Body of pancreas (tissue), 4 donors: ENCODE measurements at regions not wholly inside any gene's neighbourhood (a gene's known extent, or its start where the extent isn't known, plus 50 kb on each side); places are given as distances from the start of the nearest gene placed in this dataset.

Experiments used
- ATAC-seq: fragments of 150-250 bp; one replicate; pipeline ENCODE4 v1.9.1; 2016
- DNase-seq, 4 donors: peaks; one replicate each; pipeline ENCODE4 v3.0.0-alpha.2; 2019
- H3K27ac ChIP-seq, 4 donors: fragments of 200-600 bp; sonication (generic); 1 replicate in 3 of 4; 2 replicates in 1 of 4; pipeline versions ENCODE4 v1.5.1 to v1.6.1; 2016 to 2019; ENCODE audit warnings: mild to moderate bottlenecking in 1 of 4, mixed read lengths in 1 of 4, moderate library complexity in 1 of 4
- H3K27me3 ChIP-seq, 2 donors: fragments of 200-600 bp; sonication (generic); one replicate each; pipeline ENCODE4 v1.6.0; 2016; ENCODE audit warnings: mild to moderate bottlenecking in 1 of 2
- H3K36me3 ChIP-seq, 2 donors: fragments of 200-600 bp; sonication (generic); replicated peaks in 1 of 2; 2 replicates each; pipeline ENCODE4 v1.5.1; 2016; ENCODE audit warnings: low read depth in 2 of 2; ENCODE audit not compliant: insufficient read depth in 1 of 2
- H3K4me1 ChIP-seq: fragments of 200-600 bp; sonication (generic); one replicate; pipeline ENCODE4 v1.6.0; 2016
- H3K4me3 ChIP-seq, 2 donors: fragments of 200-600 bp; sonication (generic); 1 replicate in 1 of 2; 2 replicates in 1 of 2; pipeline ENCODE4 v1.5.1; 2016 to 2019
- H3K9me3 ChIP-seq, 3 donors: fragments of 200-600 bp; sonication (generic); 1 replicate in 2 of 3; 2 replicates in 1 of 3; pipeline ENCODE4 v1.5.1; 2016
- POLR2A ChIP-seq, 3 donors: fragments of 450-650 bp; IDR thresholded peaks; one replicate each; pipeline ENCODE4 v1.6.1; 2016; ENCODE audit warnings: antibody characterized with exemption in 3 of 3, mild to moderate bottlenecking in 2 of 3
- WGBS, 2 donors: methylation state at CpG; one replicate each; pipeline ENCODE4 v1.1.5; 2017; 5-methylcytosine and 5-hydroxymethylcytosine counted together
- intact Hi-C: fragments of 100-400 bp; cut with DNase I; formaldehyde crosslinking; loops from one replicate; pipeline ENCODE4 v1.15.1; 2023
- TF ChIP-seq, protein P1 (sequence below), 7 experiments: fragments of 450-650 bp in 4 of 7; fragments of 200-600 bp in 3 of 7; sonication (generic) in 3 of 7; IDR thresholded peaks; one replicate each; pipeline ENCODE4 v1.5.1; 2016 to 2019; ENCODE audit warnings: antibody characterized with exemption in 7 of 7

GRCh38 chr3:117567906-117568305 lies 858.3 kb downstream of the TUSC7 start:
- Histone ChIP-seq H3K9me3 (no peaks in the 10 kb centered on the region), H3K27ac (no peak overlapping the region), H3K27me3 (no peaks in the 10 kb centered on the region), H3K36me3 (no peaks in the 10 kb centered on the region), H3K4me3 (no peak overlapping the region), H3K4me1 (no peaks in the 10 kb centered on the region)
- intact Hi-C loops, result no loop called here
- ATAC-seq (no peak), DNase-seq (no peak)
- TF ChIP-seq, protein P1, sequence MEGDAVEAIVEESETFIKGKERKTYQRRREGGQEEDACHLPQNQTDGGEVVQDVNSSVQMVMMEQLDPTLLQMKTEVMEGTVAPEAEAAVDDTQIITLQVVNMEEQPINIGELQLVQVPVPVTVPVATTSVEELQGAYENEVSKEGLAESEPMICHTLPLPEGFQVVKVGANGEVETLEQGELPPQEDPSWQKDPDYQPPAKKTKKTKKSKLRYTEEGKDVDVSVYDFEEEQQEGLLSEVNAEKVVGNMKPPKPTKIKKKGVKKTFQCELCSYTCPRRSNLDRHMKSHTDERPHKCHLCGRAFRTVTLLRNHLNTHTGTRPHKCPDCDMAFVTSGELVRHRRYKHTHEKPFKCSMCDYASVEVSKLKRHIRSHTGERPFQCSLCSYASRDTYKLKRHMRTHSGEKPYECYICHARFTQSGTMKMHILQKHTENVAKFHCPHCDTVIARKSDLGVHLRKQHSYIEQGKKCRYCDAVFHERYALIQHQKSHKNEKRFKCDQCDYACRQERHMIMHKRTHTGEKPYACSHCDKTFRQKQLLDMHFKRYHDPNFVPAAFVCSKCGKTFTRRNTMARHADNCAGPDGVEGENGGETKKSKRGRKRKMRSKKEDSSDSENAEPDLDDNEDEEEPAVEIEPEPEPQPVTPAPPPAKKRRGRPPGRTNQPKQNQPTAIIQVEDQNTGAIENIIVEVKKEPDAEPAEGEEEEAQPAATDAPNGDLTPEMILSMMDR (IDR thresholded peaks at IDR 0.05), result no peak
- no peak for TF ChIP-seq POLR2A (IDR thresholded peaks at IDR 0.05)

DNA sequence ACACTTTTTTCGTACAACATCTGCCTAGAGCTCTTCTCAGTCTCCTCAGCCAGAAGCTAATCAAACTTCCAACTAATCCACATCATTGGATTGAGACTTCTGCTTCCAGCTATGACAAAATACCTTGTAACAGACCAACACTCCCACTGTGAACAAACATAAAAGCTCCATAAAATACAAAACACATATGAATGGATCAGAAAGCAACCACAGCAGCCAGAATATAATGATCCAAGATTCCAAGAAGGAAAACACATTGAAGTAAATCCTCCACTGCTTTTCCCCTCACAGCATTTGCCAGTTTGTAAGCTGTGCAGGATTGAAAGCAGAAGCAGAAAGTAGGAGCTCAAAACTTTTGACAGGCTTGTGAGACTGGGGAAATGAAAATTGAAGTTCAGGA lies 863.2 kb downstream of the TUSC7 start:
- no peak for DNase-seq
- intact Hi-C loops, result no loop called here
- Histone ChIP-seq H3K36me3 (no peaks in the 10 kb centered on the region), H3K4me3 (no peak overlapping the region), H3K27ac (no peak overlapping the region), H3K9me3 (no peaks in the 10 kb centered on the region), H3K4me1 (no peaks in the 10 kb centered on the region), H3K27me3 (no peaks in the 10 kb centered on the region)
- no peak for TF ChIP-seq POLR2A (IDR thresholded peaks at IDR 0.05)
- TF ChIP-seq, protein P1 (IDR thresholded peaks at IDR 0.05), result no peak
- ATAC-seq, result no peak
- 72 to 79% methylated on average over 1 of the region's 1 CpG for WGBS, 2 donors

DNA sequence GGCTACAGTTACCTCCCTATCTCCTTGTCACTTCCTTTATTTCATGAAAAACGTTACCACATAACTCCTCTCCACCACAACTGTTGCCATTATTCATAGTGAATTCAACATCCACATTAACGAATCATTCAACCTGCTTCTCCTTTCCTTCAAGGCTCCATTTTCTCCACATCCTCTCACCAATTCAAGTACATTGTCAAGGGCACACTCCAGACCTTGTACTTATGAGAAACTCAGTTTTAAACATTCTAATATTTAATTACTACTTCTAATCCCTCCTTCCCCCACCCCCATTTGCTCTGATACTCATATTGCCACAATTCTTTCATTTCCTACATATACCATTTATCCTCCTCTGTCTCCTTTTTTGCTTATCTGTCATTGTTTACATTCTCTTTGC lies 871.2 kb downstream of the TUSC7 start:
- no peak for ATAC-seq
- WGBS, 2 donors, result 44 to 51% methylated on average over 2 of the region's 2 CpGs
- no peak for DNase-seq
- intact Hi-C loops, result no loop called here
- Histone ChIP-seq H3K36me3 (no peaks in the 10 kb centered on the region), H3K27ac (no peak overlapping the region), H3K9me3 (no peaks in the 10 kb centered on the region), H3K4me3 (no peak overlapping the region), H3K4me1 (no peaks in the 10 kb centered on the region), H3K27me3 (no peaks in the 10 kb centered on the region)
- no peak for TF ChIP-seq POLR2A (IDR thresholded peaks at IDR 0.05)
- TF ChIP-seq, protein P1 (IDR thresholded peaks at IDR 0.05), result no peak

DNA sequence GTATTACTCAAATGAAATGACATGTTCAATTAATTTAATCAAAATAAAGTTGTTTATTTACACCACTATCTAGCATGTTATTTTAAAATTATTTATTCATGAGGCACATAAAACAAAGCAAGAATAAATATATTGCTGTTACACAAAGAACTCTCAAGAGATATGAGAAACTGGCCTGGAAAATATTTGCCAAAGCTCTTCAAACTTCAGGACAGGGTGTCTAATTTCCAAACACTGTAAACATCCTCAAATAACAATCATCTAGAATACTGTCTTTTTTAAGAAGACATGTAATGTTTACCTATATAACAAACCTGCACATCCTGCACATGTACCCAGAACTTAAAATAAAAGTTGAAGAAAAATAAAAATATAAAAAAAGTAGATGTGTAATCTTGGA lies 876.6 kb downstream of the TUSC7 start:
- DNase-seq (no peak), ATAC-seq (no peak)
- TF ChIP-seq POLR2A (IDR thresholded peaks at IDR 0.05), result no peak
- TF ChIP-seq, protein P1 (IDR thresholded peaks at IDR 0.05), result no peak
- intact Hi-C loops, result no loop called here
- no peak overlapping the region for H3K4me3 ChIP-seq
- H3K4me1 ChIP-seq, result no peaks in the 10 kb centered on the region
- H3K27ac ChIP-seq, result no peak overlapping the region
- no peaks in the 10 kb centered on the region for H3K27me3 ChIP-seq
- no peaks in the 10 kb centered on the region for H3K36me3 ChIP-seq
- H3K9me3 ChIP-seq, result no peaks in the 10 kb centered on the region

GRCh38 chr3:117587416-117587815 lies 877.8 kb downstream of the TUSC7 start:
- 85 to 93% methylated on average over 2 of the region's 2 CpGs for WGBS, 2 donors
- no peaks in the 10 kb centered on the region for H3K9me3 ChIP-seq
- H3K4me1 ChIP-seq, result no peaks in the 10 kb centered on the region
- no peaks in the 10 kb centered on the region for H3K27me3 ChIP-seq
- no peaks in the 10 kb centered on the region for H3K36me3 ChIP-seq
- H3K4me3 ChIP-seq, result no peak overlapping the region
- no peak for ATAC-seq
- intact Hi-C loops, result no loop called here
- no peak for DNase-seq
- H3K27ac ChIP-seq, result no peak overlapping the region
- TF ChIP-seq, protein P1 (IDR thresholded peaks at IDR 0.05), result no peak
- TF ChIP-seq POLR2A (IDR thresholded peaks at IDR 0.05), result no peak
